Activated CD4-positive, alpha-beta T cell treated with anti-CD3 and anti-CD28 coated beads for 36 hours (primary cell): ENCODE measurements at regions not wholly inside any gene's neighbourhood (a gene's known extent, or its start where the extent isn't known, plus 50 kb on each side); places are given as distances from the start of the nearest gene placed in this dataset.

Source experiments
- ATAC-seq: fragments of 200-7000 bp; cut with Tn5 transposase; one replicate; pipeline ENCODE4 v1.10.0; 2021; ENCODE audit warnings: mild to moderate bottlenecking, moderate library complexity
- CTCF ChIA-PET: fragments of 350-600 bp; sonication (Branson Sonifier 250); formaldehyde crosslinking; loops from one replicate; lab custom pipeline; 2021; ENCODE audit warnings: antibody characterized with exemption; lab: Charles Lee
- POLR2A ChIA-PET: fragments of 350-600 bp; sonication (Branson Sonifier 250); formaldehyde crosslinking; loops from one replicate; lab custom pipeline; 2021; ENCODE audit warnings: antibody characterized with exemption, inconsistent platforms; lab: Charles Lee
- DNase-seq: peaks from one replicate; pipeline ENCODE4 v3.0.0-alpha.2; 2020
- H3K27ac Mint-ChIP-seq: one replicate; pipeline ENCODE4 v1.8.0; 2021; ENCODE audit warnings: mixed read lengths
- H3K27me3 Mint-ChIP-seq: one replicate; pipeline ENCODE4 v1.8.0; 2021; ENCODE audit warnings: mixed read lengths
- H3K36me3 Mint-ChIP-seq: one replicate; pipeline ENCODE4 v1.8.0; 2021; ENCODE audit warnings: low read depth, mixed read lengths
- H3K4me1 Mint-ChIP-seq: one replicate; pipeline ENCODE4 v1.8.0; 2021; ENCODE audit warnings: mixed read lengths
- H3K4me3 Mint-ChIP-seq: one replicate; pipeline ENCODE4 v1.8.0; 2021; ENCODE audit warnings: mild to moderate bottlenecking, moderate library complexity, mixed read lengths
- H3K9me3 Mint-ChIP-seq: one replicate; pipeline ENCODE4 v1.8.0; 2021; ENCODE audit warnings: low read depth, mixed read lengths
- intact Hi-C, 2 experiments: fragments of 100-400 bp; cut with DNase I in 1 of 2; cut with micrococcal nuclease in 1 of 2; formaldehyde crosslinking; loops; one replicate each; pipeline versions ENCODE4 v1.14.2 to v1.15.1; 2022 to 2024; cut with DNase I, micrococcal nuclease

- H3K9me3 Mint-ChIP-seq = peaks cover 8% of the 10 kb centered on the region
- ATAC-seq = no peak
- ChIA-PET CTCF (no interaction called here), POLR2A (no interaction called here)
- no peaks in the 10 kb centered on the region for H3K27me3 Mint-ChIP-seq
- no peak overlapping the region for H3K4me3 Mint-ChIP-seq
- no peak for DNase-seq
- H3K36me3 Mint-ChIP-seq = no peaks in the 10 kb centered on the region
- H3K4me1 Mint-ChIP-seq = no peaks in the 10 kb centered on the region
- intact Hi-C loops = no loop called here
- H3K27ac Mint-ChIP-seq = no peak overlapping the region
These were observed 186.9 kb upstream of the ADGRL2 start for GRCh38 chr1:81613803-81614202.

- ChIA-PET POLR2A (no interaction called here), CTCF (no interaction called here)
- intact Hi-C loops = no loop called here
- DNase-seq (no peak), ATAC-seq (no peak)
- H3K36me3 Mint-ChIP-seq = no peaks in the 10 kb centered on the region
- no peaks in the 10 kb centered on the region for H3K4me1 Mint-ChIP-seq
- no peaks in the 10 kb centered on the region for H3K27me3 Mint-ChIP-seq
- no peak overlapping the region for H3K27ac Mint-ChIP-seq
- H3K9me3 Mint-ChIP-seq = no peaks in the 10 kb centered on the region
- no peak overlapping the region for H3K4me3 Mint-ChIP-seq
These were observed 192.8 kb upstream of the ADGRL2 start for GRCh38 chr1:81607924-81608323.

- Mint-ChIP-seq H3K4me1 (no peaks in the 10 kb centered on the region), H3K4me3 (no peak overlapping the region)
- CTCF ChIA-PET = no interaction called here
These were observed 193.6 kb upstream of the ADGRL2 start for GRCh38 chr1:81607086-81607485.

GRCh38 chr1:81606656-81607055 is 194.1 kb upstream of the ADGRL2 start:
- ChIA-PET CTCF (no interaction called here), POLR2A (no interaction called here)
- no peaks in the 10 kb centered on the region for H3K27me3 Mint-ChIP-seq
- no peaks in the 10 kb centered on the region for H3K36me3 Mint-ChIP-seq
- no peak overlapping the region for H3K4me3 Mint-ChIP-seq
- intact Hi-C loops = no loop called here
- DNase-seq (no peak), ATAC-seq (no peak)
- H3K27ac Mint-ChIP-seq = no peak overlapping the region
- H3K9me3 Mint-ChIP-seq = no peaks in the 10 kb centered on the region
- no peaks in the 10 kb centered on the region for H3K4me1 Mint-ChIP-seq

More at GRCh38 chr1:81607086-81607485, 193.6 kb upstream of the ADGRL2 start:
- Mint-ChIP-seq H3K27ac (no peak overlapping the region), H3K9me3 (no peaks in the 10 kb centered on the region), H3K36me3 (no peaks in the 10 kb centered on the region), H3K27me3 (no peaks in the 10 kb centered on the region)
- ATAC-seq (no peak), DNase-seq (no peak)
- POLR2A ChIA-PET = no interaction called here
- intact Hi-C loops = no loop called here

GRCh38 chr1:81605023-81605422 is 195.7 kb upstream of the ADGRL2 start:
- ChIA-PET CTCF (interaction anchor here (0.6 kb wide), 1 partner anchor 567 kb away, joined by 3 read pairs; no protein-coding TSS in a partner anchor), POLR2A (no interaction called here)
- H3K4me1 Mint-ChIP-seq = no peaks in the 10 kb centered on the region
- intact Hi-C loops = no loop called here
- H3K27ac Mint-ChIP-seq = no peak overlapping the region
- no peak overlapping the region for H3K4me3 Mint-ChIP-seq
- ATAC-seq (no peak), DNase-seq (no peak)
- no peaks in the 10 kb centered on the region for H3K9me3 Mint-ChIP-seq
- no peaks in the 10 kb centered on the region for H3K27me3 Mint-ChIP-seq
- H3K36me3 Mint-ChIP-seq = no peaks in the 10 kb centered on the region

- POLR2A ChIA-PET = no interaction called here
- H3K4me1 Mint-ChIP-seq = no peaks in the 10 kb centered on the region
- CTCF ChIA-PET = no interaction called here
- no peak overlapping the region for H3K4me3 Mint-ChIP-seq
- DNase-seq = no peak
- no peak for ATAC-seq
- H3K27me3 Mint-ChIP-seq = no peaks in the 10 kb centered on the region
- no peak overlapping the region for H3K27ac Mint-ChIP-seq
- H3K9me3 Mint-ChIP-seq = no peaks in the 10 kb centered on the region
- intact Hi-C loops = no loop called here
- H3K36me3 Mint-ChIP-seq = no peaks in the 10 kb centered on the region
These were observed 199.7 kb upstream of the ADGRL2 start for GRCh38 chr1:81600878-81601622.

- no peaks in the 10 kb centered on the region for H3K36me3 Mint-ChIP-seq
- H3K27ac Mint-ChIP-seq = no peak overlapping the region
These were observed 200.4 kb upstream of the ADGRL2 start for GRCh38 chr1:81600363-81600762.

GRCh38 chr1:81598623-81599022 is 202.1 kb upstream of the ADGRL2 start:
- intact Hi-C loops = no loop called here
- Mint-ChIP-seq H3K4me1 (no peaks in the 10 kb centered on the region), H3K9me3 (no peaks in the 10 kb centered on the region), H3K27ac (no peak overlapping the region), H3K4me3 (no peak overlapping the region), H3K36me3 (no peaks in the 10 kb centered on the region), H3K27me3 (no peaks in the 10 kb centered on the region)
- DNase-seq (no peak), ATAC-seq (no peak)
- CTCF ChIA-PET = no interaction called here
- POLR2A ChIA-PET = no interaction called here

More at GRCh38 chr1:81600363-81600762, 200.4 kb upstream of the ADGRL2 start:
- Mint-ChIP-seq H3K4me1 (no peaks in the 10 kb centered on the region), H3K4me3 (no peak overlapping the region), H3K27me3 (no peaks in the 10 kb centered on the region), H3K9me3 (no peaks in the 10 kb centered on the region)
- ChIA-PET POLR2A (no interaction called here), CTCF (no interaction called here)
- intact Hi-C loops = no loop called here
- no peak for ATAC-seq
- DNase-seq = no peak

GRCh38 chr1:81597720-81598426 is 202.9 kb upstream of the ADGRL2 start:
- no peaks in the 10 kb centered on the region for H3K4me1 Mint-ChIP-seq
- no peak for DNase-seq
- H3K9me3 Mint-ChIP-seq = no peaks in the 10 kb centered on the region
- no peaks in the 10 kb centered on the region for H3K27me3 Mint-ChIP-seq
- POLR2A ChIA-PET = no interaction called here
- CTCF ChIA-PET = no interaction called here
- no peak for ATAC-seq
- H3K27ac Mint-ChIP-seq = no peak overlapping the region
- no peaks in the 10 kb centered on the region for H3K36me3 Mint-ChIP-seq
- intact Hi-C loops = no loop called here
- H3K4me3 Mint-ChIP-seq = no peak overlapping the region

GRCh38 chr1:81596341-81596740 is 204.4 kb upstream of the ADGRL2 start:
- Mint-ChIP-seq H3K27ac (no peak overlapping the region), H3K36me3 (no peaks in the 10 kb centered on the region), H3K9me3 (no peaks in the 10 kb centered on the region), H3K4me3 (no peak overlapping the region), H3K4me1 (no peaks in the 10 kb centered on the region), H3K27me3 (no peaks in the 10 kb centered on the region)
- no peak for DNase-seq
- ATAC-seq = no peak
- intact Hi-C loops = no loop called here
- CTCF ChIA-PET = no interaction called here
- POLR2A ChIA-PET = interaction anchor here (0.7 kb wide), 1 partner anchor 63 kb away, joined by 4 read pairs; no protein-coding TSS in a partner anchor

- Mint-ChIP-seq H3K27ac (no peak overlapping the region), H3K9me3 (no peaks in the 10 kb centered on the region), H3K4me1 (no peaks in the 10 kb centered on the region), H3K27me3 (peaks cover 2% of the 10 kb centered on the region), H3K36me3 (no peaks in the 10 kb centered on the region), H3K4me3 (no peak overlapping the region)
- ChIA-PET POLR2A (no interaction called here), CTCF (no interaction called here)
- ATAC-seq = no peak
- intact Hi-C loops = no loop called here
- DNase-seq = no peak
These were observed 206.5 kb upstream of the ADGRL2 start for GRCh38 chr1:81594206-81594605.

GRCh38 chr1:81592233-81592632 is 208.5 kb upstream of the ADGRL2 start:
- DNase-seq = no peak
- Mint-ChIP-seq H3K4me1 (no peaks in the 10 kb centered on the region), H3K36me3 (no peaks in the 10 kb centered on the region), H3K27ac (no peak overlapping the region), H3K9me3 (no peaks in the 10 kb centered on the region), H3K4me3 (no peak overlapping the region), H3K27me3 (peaks cover 2% of the 10 kb centered on the region)
- CTCF ChIA-PET = interaction anchor here (0.6 kb wide), 1 partner anchor 909 kb away, joined by 3 read pairs; no protein-coding TSS in a partner anchor
- POLR2A ChIA-PET = no interaction called here
- no peak for ATAC-seq
- intact Hi-C loops = no loop called here
